NT2/D1 (cell line): ENCODE measurements at regions not wholly inside any gene's neighbourhood (a gene's known extent, or its start where the extent isn't known, plus 50 kb on each side); places are given as distances from the start of the nearest gene placed in this dataset.
"Not testable (repeated sequence)": the region's sequence is repeated elsewhere in the genome, so short reads cannot be mapped to it uniquely, and the experiment has no call there.

Experiments used
- SUZ12 ChIP-seq: IDR thresholded peaks from 2 replicates; pipeline ENCODE4 v1.6.1; 2011; ENCODE audit not compliant: insufficient read length, insufficient read depth; ENCODE audit errors: extremely low read depth
- YY1 ChIP-seq: IDR thresholded peaks from 2 replicates; pipeline ENCODE4 v1.6.1; 2011; ENCODE audit not compliant: insufficient read length, insufficient read depth
- ZNF274 ChIP-seq: IDR thresholded peaks from 2 replicates; pipeline ENCODE4 v1.6.1; 2011; ENCODE audit warnings: mild to moderate bottlenecking, low read depth, low read length

- TF ChIP-seq ZNF274, YY1, SUZ12: not testable (repeated sequence)
Observed at GRCh38 chr1:67907467-67907866, 74.2 kb upstream of the GNG12 start.
